GM12878 (cell line): ENCODE measurements at regions not wholly inside any gene's neighbourhood (a gene's known extent, or its start where the extent isn't known, plus 50 kb on each side); places are given as distances from the start of the nearest gene placed in this dataset.

Experiments used
- ATAC-seq: fragments of 200-7000 bp; cut with Tn5 transposase; 3 replicates; pipeline ENCODE4 v1.9.1; 2020; ENCODE audit warnings: mild to moderate bottlenecking, moderate library complexity
- BruUV-seq: library from RNA; stranded (reverse); fragments of 400-500 nt; replicated peaks from 2 replicates; lab custom pipeline; 2021; lab: Mats Ljungman, UMichigan
- CTCF ChIA-PET: fragments of 300-600 bp; sonication (Branson Sonifier 250); formaldehyde crosslinking; extraction: SDS; loops from one replicate; lab custom pipeline; 2021; ENCODE audit warnings: inconsistent platforms; lab: Yijun Ruan, JAX
- POLR2A ChIA-PET: fragments of 350-600 bp; formaldehyde crosslinking; extraction: SDS; loops from one replicate; lab custom pipeline; 2021; ENCODE audit warnings: inconsistent platforms; lab: Charles Lee
- RAD21 ChIA-PET: fragments of 300-600 bp; sonication (Branson Sonifier 250); formaldehyde crosslinking; loops from one replicate; lab custom pipeline; 2023; ENCODE audit warnings: antibody characterized with exemption; ENCODE audit not compliant: unreplicated experiment; lab: Charles Lee
- SMC1A ChIA-PET: fragments of 300-600 bp; sonication (Branson Sonifier 250); formaldehyde crosslinking; loops from one replicate; lab custom pipeline; 2023; ENCODE audit not compliant: unreplicated experiment, uncharacterized antibody; lab: Charles Lee
- DNase-seq: peaks from one replicate; pipeline ENCODE4 v3.0.0-alpha.2; 2011; ENCODE audit warnings: low read depth, low spot score
- FAIRE-seq: peaks from 3 replicates; lab custom pipeline; 2011; peaks lifted over from hg19 to GRCh38; lab: Jason Lieb, UNC
- H2AFZ ChIP-seq: 2 replicates; pipeline ENCODE4 v1.6.0; 2011; ENCODE audit warnings: low read depth, low read length, control low read depth; ENCODE audit not compliant: control insufficient read depth
- H3K27ac ChIP-seq: 2 replicates; pipeline ENCODE4 v1.5.1; 2011; ENCODE audit warnings: control low read depth; ENCODE audit not compliant: control insufficient read depth, insufficient read depth
- H3K27me3 ChIP-seq, 2 experiments: replicated peaks in 1 of 2; 2 replicates each; pipeline versions ENCODE4 v1.6.0 to v1.6.1; 2011; ENCODE audit warnings: low read length in 1 of 2; ENCODE audit not compliant: control insufficient read depth in 2 of 2, insufficient read depth in 2 of 2
- H3K36me3 ChIP-seq, 2 experiments: 2 replicates each; pipeline ENCODE4 v1.5.1; 2011; ENCODE audit warnings: low read length in 1 of 2; ENCODE audit not compliant: control insufficient read depth in 2 of 2, insufficient read depth in 2 of 2
- H3K4me1 ChIP-seq: 2 replicates; pipeline ENCODE4 v1.6.1; 2011; ENCODE audit warnings: mild to moderate bottlenecking, low read length, moderate library complexity, mixed read lengths; ENCODE audit not compliant: control insufficient read depth, insufficient read depth
- H3K4me2 ChIP-seq: 2 replicates; pipeline ENCODE4 v1.6.0; 2011; ENCODE audit warnings: control low read depth; ENCODE audit not compliant: control insufficient read depth, insufficient read depth
- H3K4me3 ChIP-seq: fragments of 200-600 bp; sonication (generic); 2 replicates; pipeline ENCODE4 v1.5.1; 2016
- H3K79me2 ChIP-seq: 2 replicates; pipeline ENCODE4 v1.6.0; 2011; ENCODE audit warnings: low read length; ENCODE audit not compliant: control insufficient read depth, insufficient read depth
- H3K9ac ChIP-seq: 2 replicates; pipeline ENCODE4 v1.8.0; 2011; ENCODE audit warnings: low read length, control low read depth, mixed read lengths; ENCODE audit not compliant: control insufficient read depth, insufficient read depth
- H3K9me3 ChIP-seq: replicated peaks from 3 replicates; pipeline ENCODE4 v1.5.1; 2011; ENCODE audit warnings: mild to moderate bottlenecking, low read length; ENCODE audit not compliant: control insufficient read depth, insufficient read depth
- H4K20me1 ChIP-seq: 2 replicates; pipeline ENCODE4 v1.6.0; 2011; ENCODE audit not compliant: control insufficient read depth, insufficient read depth
- BHLHE40 ChIP-seq, 2 experiments: fragments of 450-650 bp in 1 of 2; IDR thresholded peaks; 2 replicates each; pipeline ENCODE4 v1.6.1; 2011 to 2017; ENCODE audit warnings: low read depth in 2 of 2, borderline replicate concordance in 1 of 2, improper control_type of control experiment in 1 of 2, low read length in 1 of 2, mild to moderate bottlenecking in 1 of 2
- CREM ChIP-seq: IDR thresholded peaks from 2 replicates; pipeline ENCODE4 v1.6.1; 2014; ENCODE audit warnings: antibody characterized with exemption, low read depth
- KDM1A ChIP-seq: fragments of 200-600 bp; sonication (generic); IDR thresholded peaks from 2 replicates; pipeline ENCODE4 v1.6.1; 2016; ENCODE audit warnings: borderline replicate concordance
- NFYB ChIP-seq: IDR thresholded peaks from 2 replicates; pipeline ENCODE4 v1.6.1; 2011; ENCODE audit warnings: low read depth, mild to moderate bottlenecking, low read length, improper control_type of control experiment, moderate library complexity; ENCODE audit not compliant: insufficient read depth
- NR2C1 ChIP-seq: fragments of 450-650 bp; IDR thresholded peaks from 2 replicates; pipeline ENCODE4 v1.6.1; 2017; ENCODE audit warnings: antibody characterized with exemption, mild to moderate bottlenecking, moderate library complexity
- RAD51 ChIP-seq: fragments of 450-650 bp; IDR thresholded peaks from 2 replicates; pipeline ENCODE4 v1.6.1; 2016; ENCODE audit warnings: moderate library complexity, mild to moderate bottlenecking, inconsistent platforms
- ZNF207 ChIP-seq: fragments of 450-650 bp; IDR thresholded peaks from 2 replicates; pipeline ENCODE4 v1.6.1; 2014; ENCODE audit warnings: antibody characterized with exemption, mild to moderate bottlenecking, borderline replicate concordance
- WGBS: methylation state at CpG from one replicate; pipeline ENCODE4 v1.1.6; 2016; ENCODE audit warnings: low lambda C conversion rate; ENCODE audit not compliant: insufficient replicate concordance, insufficient coverage; ENCODE audit errors: missing lambda C conversion rate; 5-methylcytosine and 5-hydroxymethylcytosine counted together
- in situ Hi-C: fragments of 300-500 bp; cut with MboI; formaldehyde crosslinking; loops from 9 replicates; pipeline ENCODE4 v1.14.3; 2018; ENCODE audit warnings: mixed read lengths
- intact Hi-C: fragments of 100-400 bp; cut with micrococcal nuclease; formaldehyde crosslinking; loops from one replicate; pipeline ENCODE4 v1.14.2; 2022; ENCODE audit not compliant: unreplicated experiment
- TF ChIP-seq, protein P1 (sequence below): IDR thresholded peaks from 2 replicates; pipeline ENCODE4 v1.6.1; 2011; ENCODE audit warnings: borderline replicate concordance, low read depth, mild to moderate bottlenecking, moderate library complexity, mixed read lengths, low read length; ENCODE audit not compliant: insufficient read depth; ENCODE audit errors: extremely low read length
- TF ChIP-seq, protein P2 (sequence below): IDR thresholded peaks from 2 replicates; pipeline ENCODE4 v1.6.1; 2011; ENCODE audit warnings: low read depth, low read length, improper control_type of control experiment, borderline replicate concordance

DNA sequence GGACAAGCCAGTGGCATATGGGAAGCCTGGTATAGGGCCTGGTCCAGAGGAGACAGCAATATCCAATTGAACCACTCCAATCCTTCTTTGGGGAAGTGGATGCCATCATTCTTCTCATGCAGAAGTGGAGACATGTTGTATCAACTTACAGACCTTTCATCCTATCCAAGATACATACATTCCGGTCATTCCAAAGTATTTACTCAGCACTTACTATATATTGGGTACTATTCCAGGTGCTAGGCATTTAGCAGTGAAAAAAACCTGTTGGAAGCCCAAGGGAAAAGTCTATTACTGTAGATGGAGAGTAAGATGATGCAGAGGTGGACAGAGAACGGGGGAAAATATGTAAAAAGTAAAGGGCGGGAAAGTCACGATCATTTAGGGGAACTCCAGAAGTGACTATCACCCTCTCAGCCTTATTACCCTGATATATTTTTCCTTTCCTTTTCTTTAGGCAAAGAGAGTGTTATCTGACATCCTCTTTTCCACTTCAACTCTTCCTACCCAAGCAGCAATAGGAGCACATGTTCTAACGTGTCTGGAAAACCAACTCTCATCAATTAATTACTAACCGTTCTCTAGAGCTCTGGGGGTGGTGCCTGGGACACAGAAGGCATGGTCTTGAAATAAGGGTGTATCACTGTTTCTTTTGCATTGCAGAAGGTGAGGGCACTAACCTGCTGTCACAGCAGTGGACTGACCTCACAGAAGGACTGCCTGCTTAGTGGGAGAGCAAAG is 210.1 kb upstream of the MAF start (continued):
- TF ChIP-seq NR2C1 = no peak

DNA sequence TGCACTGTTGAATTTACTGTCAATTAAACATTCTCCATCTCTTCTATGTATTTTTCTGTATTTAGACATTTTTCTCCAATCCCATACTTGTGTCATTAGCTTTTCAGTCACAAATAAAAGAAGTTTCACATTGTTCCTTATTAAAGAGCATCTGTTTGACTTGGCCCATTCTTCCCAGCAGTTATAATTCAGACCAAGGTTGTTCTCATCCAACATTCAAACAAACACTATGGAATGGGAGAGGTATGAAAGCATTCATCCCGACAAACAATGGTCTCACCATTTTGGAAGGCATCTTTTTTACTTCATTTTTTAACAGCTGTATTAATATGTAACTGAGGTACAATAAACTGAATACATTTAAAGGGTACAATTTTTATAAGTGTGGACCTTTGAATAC is 208.8 kb upstream of the MAF start:
- POLR2A ChIA-PET = no interaction called here
- WGBS = 0% methylated on average over 1 of the region's 1 CpG
- CTCF ChIA-PET = interaction anchor here (0.7 kb wide), 1 partner anchor 134 kb away, joined by 3 read pairs; no protein-coding TSS in a partner anchor
- SMC1A ChIA-PET = no interaction called here
- Histone ChIP-seq H4K20me1 (no peaks in the 10 kb centered on the region), H3K4me3 (no peak overlapping the region), H3K9me3 (no peaks in the 10 kb centered on the region), H3K36me3 (no peaks in the 10 kb centered on the region), H3K4me1 (no peaks in the 10 kb centered on the region), H3K9ac (no peak overlapping the region), H3K79me2 (no peaks in the 10 kb centered on the region), H3K4me2 (no peak overlapping the region), H2AFZ (no peak overlapping the region), H3K27ac (no peak overlapping the region), H3K27me3 (no peaks in the 10 kb centered on the region)
- intact Hi-C loops = no loop called here
- BruUV-seq = no TSS peak
- no peak for ATAC-seq
- TF ChIP-seq ZNF207 (no peak), RAD51 (no peak), KDM1A (no peak), CREM (no peak), NFYB (no peak), BHLHE40 (IDR thresholded peaks at IDR 0.05; ENCODE audit: borderline replicate concordance in 1 of 2, low read depth in 2 of 2, low read length in 1 of 2) (no peak)
- TF ChIP-seq, protein P1, sequence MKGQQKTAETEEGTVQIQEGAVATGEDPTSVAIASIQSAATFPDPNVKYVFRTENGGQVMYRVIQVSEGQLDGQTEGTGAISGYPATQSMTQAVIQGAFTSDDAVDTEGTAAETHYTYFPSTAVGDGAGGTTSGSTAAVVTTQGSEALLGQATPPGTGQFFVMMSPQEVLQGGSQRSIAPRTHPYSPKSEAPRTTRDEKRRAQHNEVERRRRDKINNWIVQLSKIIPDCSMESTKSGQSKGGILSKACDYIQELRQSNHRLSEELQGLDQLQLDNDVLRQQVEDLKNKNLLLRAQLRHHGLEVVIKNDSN = no peak
- TF ChIP-seq, protein P2, sequence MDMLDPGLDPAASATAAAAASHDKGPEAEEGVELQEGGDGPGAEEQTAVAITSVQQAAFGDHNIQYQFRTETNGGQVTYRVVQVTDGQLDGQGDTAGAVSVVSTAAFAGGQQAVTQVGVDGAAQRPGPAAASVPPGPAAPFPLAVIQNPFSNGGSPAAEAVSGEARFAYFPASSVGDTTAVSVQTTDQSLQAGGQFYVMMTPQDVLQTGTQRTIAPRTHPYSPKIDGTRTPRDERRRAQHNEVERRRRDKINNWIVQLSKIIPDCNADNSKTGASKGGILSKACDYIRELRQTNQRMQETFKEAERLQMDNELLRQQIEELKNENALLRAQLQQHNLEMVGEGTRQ = no peak
- DNase-seq = no peak
- in situ Hi-C loops = no loop called here
- RAD21 ChIA-PET = no interaction called here
- no peak for FAIRE-seq
